GM12878 (cell line): ENCODE measurements at regions not wholly inside any gene's neighbourhood (a gene's known extent, or its start where the extent isn't known, plus 50 kb on each side); places are given as distances from the start of the nearest gene placed in this dataset.

Source experiments
- ATAC-seq: fragments of 200-7000 bp; cut with Tn5 transposase; 3 replicates; pipeline ENCODE4 v1.9.1; 2020; ENCODE audit warnings: mild to moderate bottlenecking, moderate library complexity
- BruUV-seq: library from RNA; stranded (reverse); fragments of 400-500 nt; replicated peaks from 2 replicates; lab custom pipeline; 2021; lab: Mats Ljungman, UMichigan
- CTCF ChIA-PET: fragments of 300-600 bp; sonication (Branson Sonifier 250); formaldehyde crosslinking; extraction: SDS; loops from one replicate; lab custom pipeline; 2021; ENCODE audit warnings: inconsistent platforms; lab: Yijun Ruan, JAX
- POLR2A ChIA-PET: fragments of 350-600 bp; formaldehyde crosslinking; extraction: SDS; loops from one replicate; lab custom pipeline; 2021; ENCODE audit warnings: inconsistent platforms; lab: Charles Lee
- RAD21 ChIA-PET: fragments of 300-600 bp; sonication (Branson Sonifier 250); formaldehyde crosslinking; loops from one replicate; lab custom pipeline; 2023; ENCODE audit warnings: antibody characterized with exemption; ENCODE audit not compliant: unreplicated experiment; lab: Charles Lee
- SMC1A ChIA-PET: fragments of 300-600 bp; sonication (Branson Sonifier 250); formaldehyde crosslinking; loops from one replicate; lab custom pipeline; 2023; ENCODE audit not compliant: unreplicated experiment, uncharacterized antibody; lab: Charles Lee
- DNase-seq: peaks from one replicate; pipeline ENCODE4 v3.0.0-alpha.2; 2011; ENCODE audit warnings: low read depth, low spot score
- FAIRE-seq: peaks from 3 replicates; lab custom pipeline; 2011; peaks lifted over from hg19 to GRCh38; lab: Jason Lieb, UNC
- H2AFZ ChIP-seq: 2 replicates; pipeline ENCODE4 v1.6.0; 2011; ENCODE audit warnings: low read depth, low read length, control low read depth; ENCODE audit not compliant: control insufficient read depth
- H3K27ac ChIP-seq: 2 replicates; pipeline ENCODE4 v1.5.1; 2011; ENCODE audit warnings: control low read depth; ENCODE audit not compliant: control insufficient read depth, insufficient read depth
- H3K27me3 ChIP-seq, 2 experiments: replicated peaks in 1 of 2; 2 replicates each; pipeline versions ENCODE4 v1.6.0 to v1.6.1; 2011; ENCODE audit warnings: low read length in 1 of 2; ENCODE audit not compliant: control insufficient read depth in 2 of 2, insufficient read depth in 2 of 2
- H3K36me3 ChIP-seq, 2 experiments: 2 replicates each; pipeline ENCODE4 v1.5.1; 2011; ENCODE audit warnings: low read length in 1 of 2; ENCODE audit not compliant: control insufficient read depth in 2 of 2, insufficient read depth in 2 of 2
- H3K4me1 ChIP-seq: 2 replicates; pipeline ENCODE4 v1.6.1; 2011; ENCODE audit warnings: mild to moderate bottlenecking, low read length, moderate library complexity, mixed read lengths; ENCODE audit not compliant: control insufficient read depth, insufficient read depth
- H3K4me2 ChIP-seq: 2 replicates; pipeline ENCODE4 v1.6.0; 2011; ENCODE audit warnings: control low read depth; ENCODE audit not compliant: control insufficient read depth, insufficient read depth
- H3K4me3 ChIP-seq: fragments of 200-600 bp; sonication (generic); 2 replicates; pipeline ENCODE4 v1.5.1; 2016
- H3K79me2 ChIP-seq: 2 replicates; pipeline ENCODE4 v1.6.0; 2011; ENCODE audit warnings: low read length; ENCODE audit not compliant: control insufficient read depth, insufficient read depth
- H3K9ac ChIP-seq: 2 replicates; pipeline ENCODE4 v1.8.0; 2011; ENCODE audit warnings: low read length, control low read depth, mixed read lengths; ENCODE audit not compliant: control insufficient read depth, insufficient read depth
- H3K9me3 ChIP-seq: replicated peaks from 3 replicates; pipeline ENCODE4 v1.5.1; 2011; ENCODE audit warnings: mild to moderate bottlenecking, low read length; ENCODE audit not compliant: control insufficient read depth, insufficient read depth
- H4K20me1 ChIP-seq: 2 replicates; pipeline ENCODE4 v1.6.0; 2011; ENCODE audit not compliant: control insufficient read depth, insufficient read depth
- MEF2B ChIP-seq: fragments of 450-650 bp; IDR thresholded peaks from 2 replicates; pipeline ENCODE4 v1.6.1; 2018; ENCODE audit warnings: mild to moderate bottlenecking, moderate library complexity; ENCODE audit not compliant: partially characterized antibody, poor library complexity, severe bottlenecking
- PAX5 ChIP-seq: IDR thresholded peaks from 2 replicates; pipeline ENCODE4 v1.6.1; 2011; ENCODE audit warnings: low read depth, low read length, borderline replicate concordance
- RELB ChIP-seq: fragments of 450-650 bp; IDR thresholded peaks from 2 replicates; pipeline ENCODE4 v1.6.1; 2017; ENCODE audit warnings: low read depth, mild to moderate bottlenecking, moderate library complexity
- SMC3 ChIP-seq: IDR thresholded peaks from 2 replicates; pipeline ENCODE4 v1.6.1; 2011; ENCODE audit warnings: low read length, improper control_type of control experiment, borderline replicate concordance
- TCF3 ChIP-seq: IDR thresholded peaks from 2 replicates; pipeline ENCODE4 v1.6.1; 2012; ENCODE audit warnings: low read depth, mild to moderate bottlenecking, low read length, borderline replicate concordance; ENCODE audit not compliant: insufficient read depth
- ZNF217 ChIP-seq: fragments of 450-650 bp; IDR thresholded peaks from 2 replicates; pipeline ENCODE4 v1.6.1; 2017; ENCODE audit warnings: antibody characterized with exemption, mild to moderate bottlenecking
- ZSCAN29 ChIP-seq: fragments of 450-650 bp; IDR thresholded peaks from 2 replicates; pipeline ENCODE4 v1.6.1; 2017; ENCODE audit warnings: mild to moderate bottlenecking, moderate library complexity
- WGBS: methylation state at CpG from one replicate; pipeline ENCODE4 v1.1.6; 2016; ENCODE audit warnings: low lambda C conversion rate; ENCODE audit not compliant: insufficient replicate concordance, insufficient coverage; ENCODE audit errors: missing lambda C conversion rate; 5-methylcytosine and 5-hydroxymethylcytosine counted together
- in situ Hi-C: fragments of 300-500 bp; cut with MboI; formaldehyde crosslinking; loops from 9 replicates; pipeline ENCODE4 v1.14.3; 2018; ENCODE audit warnings: mixed read lengths
- intact Hi-C: fragments of 100-400 bp; cut with micrococcal nuclease; formaldehyde crosslinking; loops from one replicate; pipeline ENCODE4 v1.14.2; 2022; ENCODE audit not compliant: unreplicated experiment

GRCh38 chr12:107372229-107372658 lies 278.9 kb upstream of the CRY1 start (continued):
- no peak for TF ChIP-seq RELB
- no peak for TF ChIP-seq MEF2B
- TF ChIP-seq ZNF217: no peak
- no peak for TF ChIP-seq PAX5
- no peak for TF ChIP-seq ZSCAN29
- TF ChIP-seq SMC3: no peak
- TF ChIP-seq, all 136 proteins: peak for 0

GRCh38 chr12:107373238-107373809 lies 280.0 kb upstream of the CRY1 start:
- Histone ChIP-seq H3K4me1 (0 out of 2 replicates have a peak, but pooled peaks cover 3% of the 10 kb centered on the region), H3K9me3 (no peaks in the 10 kb centered on the region), H3K36me3 (no peaks in the 10 kb centered on the region), H3K4me2 (no peak overlapping the region), H3K27me3 (no peaks in the 10 kb centered on the region), H3K9ac (no peak overlapping the region), H3K27ac (no peak overlapping the region), H4K20me1 (no peaks in the 10 kb centered on the region), H3K79me2 (no peaks in the 10 kb centered on the region), H2AFZ (no peak overlapping the region), H3K4me3 (no peak overlapping the region)
- ChIA-PET POLR2A (no interaction called here), SMC1A (no interaction called here), CTCF (no interaction called here), RAD21 (no interaction called here)
- intact Hi-C loops (no loop called here), in situ Hi-C loops (no loop called here)
- no peak for DNase-seq
- ATAC-seq: no peak
- WGBS: 45% methylated on average over 3 of the region's 3 CpGs
- no peak for TF ChIP-seq TCF3
- BruUV-seq: no TSS peak
- FAIRE-seq: no peak
